ENCODE measurements at regions not wholly inside any gene's neighbourhood (a gene's known extent, or its start where the extent isn't known, plus 50 kb on each side); places are given as distances from the start of the nearest gene placed in this dataset.
A peak's percentile ranks its signal among the peaks of the same experiment; 100 is the strongest.

GRCh38 chr2:126568734-126569133 is 87.2 kb upstream of the GYPC start:
- H3K27ac ChIP-seq (ENCODE audit: low read length, poor library complexity, severe bottlenecking): no peak overlapping the region
- no peak overlapping the region for H3K14ac ChIP-seq (ENCODE audit: low read length in 2 of 2)
- no peak overlapping the region for H3K4ac ChIP-seq (ENCODE audit: low read depth in 1 of 2, low read length in 2 of 2)
- H3K9ac ChIP-seq (ENCODE audit: low read length): no peak overlapping the region
- H3K4me3 ChIP-seq (ENCODE audit: insufficient read depth in 1 of 2, low read depth in 1 of 2, low read length in 2 of 2): no peak overlapping the region
- no peak overlapping the region for H4K91ac ChIP-seq (ENCODE audit: low read length)
- no peak overlapping the region for H2AFZ ChIP-seq (ENCODE audit: low read depth, low read length)
- no peak overlapping the region for H2BK5ac ChIP-seq (ENCODE audit: low read depth, low read length, poor library complexity, severe bottlenecking)
- H3K27me3 ChIP-seq (ENCODE audit: control insufficient read depth in 1 of 2, insufficient read depth in 1 of 2, low read length in 2 of 2): no peaks in the 10 kb centered on the region
- no peak overlapping the region for H4K8ac ChIP-seq (ENCODE audit: low read length)
- H3K23ac ChIP-seq (ENCODE audit: low read length in 2 of 2): no peak overlapping the region
- DNase-seq: no peak
- no peaks in the 10 kb centered on the region for H3K4me1 ChIP-seq (ENCODE audit: control insufficient read depth, insufficient read depth, low read depth, low read length)
- H3K4me2 ChIP-seq (ENCODE audit: low read length, poor library complexity, severe bottlenecking): no peak overlapping the region
- H3K79me1 ChIP-seq (replicated peaks; ENCODE audit: low read length, poor library complexity, severe bottlenecking): no peaks in the 10 kb centered on the region
- H2BK12ac ChIP-seq (ENCODE audit: low read length in 2 of 2): no peak overlapping the region
- H2AK5ac ChIP-seq (ENCODE audit: low read length, severe bottlenecking): no peak overlapping the region
- no peaks in the 10 kb centered on the region for H3K36me3 ChIP-seq (ENCODE audit: control insufficient read depth in 1 of 2, insufficient read depth in 2 of 2, low read depth in 1 of 2, low read length in 2 of 2)
- no peak overlapping the region for H3K18ac ChIP-seq (ENCODE audit: low read depth in 1 of 2, low read length in 2 of 2)
- H3K9me3 ChIP-seq (ENCODE audit: control insufficient read depth, low read length): peaks cover 3% of the 10 kb centered on the region
- H2BK15ac ChIP-seq (ENCODE audit: low read depth, poor library complexity, severe bottlenecking): no peak overlapping the region
- no peak overlapping the region for H2BK120ac ChIP-seq (ENCODE audit: low read depth, low read length)

- H3K4me1 ChIP-seq (ENCODE audit: control insufficient read depth, insufficient read depth, low read depth, low read length): no peaks in the 10 kb centered on the region
- no peak overlapping the region for H4K8ac ChIP-seq (ENCODE audit: low read length)
- H3K23ac ChIP-seq (ENCODE audit: low read length in 2 of 2): no peak overlapping the region
- H3K9me3 ChIP-seq (ENCODE audit: control insufficient read depth, low read length): no peaks in the 10 kb centered on the region
- no peaks in the 10 kb centered on the region for H3K79me1 ChIP-seq (replicated peaks; ENCODE audit: low read length, poor library complexity, severe bottlenecking)
- no peak for DNase-seq
- no peak overlapping the region for H3K9ac ChIP-seq (ENCODE audit: low read length)
- no peak overlapping the region for H3K18ac ChIP-seq (ENCODE audit: low read depth in 1 of 2, low read length in 2 of 2)
- no peak overlapping the region for H2BK120ac ChIP-seq (ENCODE audit: low read depth, low read length)
- no peak overlapping the region for H3K4me3 ChIP-seq (ENCODE audit: insufficient read depth in 1 of 2, low read depth in 1 of 2, low read length in 2 of 2)
- no peaks in the 10 kb centered on the region for H3K27me3 ChIP-seq (ENCODE audit: control insufficient read depth in 1 of 2, insufficient read depth in 1 of 2, low read length in 2 of 2)
- H2AFZ ChIP-seq (ENCODE audit: low read depth, low read length): no peak overlapping the region
- H3K14ac ChIP-seq (ENCODE audit: low read length in 2 of 2): no peak overlapping the region
- no peaks in the 10 kb centered on the region for H3K36me3 ChIP-seq (ENCODE audit: control insufficient read depth in 1 of 2, insufficient read depth in 2 of 2, low read depth in 1 of 2, low read length in 2 of 2)
- WGBS: 90% methylated on average over 3 of the region's 3 CpGs
- no peak overlapping the region for H4K91ac ChIP-seq (ENCODE audit: low read length)
- no peak overlapping the region for H2BK5ac ChIP-seq (ENCODE audit: low read depth, low read length, poor library complexity, severe bottlenecking)
- H2BK15ac ChIP-seq (ENCODE audit: low read depth, poor library complexity, severe bottlenecking): no peak overlapping the region
- H3K27ac ChIP-seq (ENCODE audit: low read length, poor library complexity, severe bottlenecking): no peak overlapping the region
- H3K4me2 ChIP-seq (ENCODE audit: low read length, poor library complexity, severe bottlenecking): no peak overlapping the region
- H2BK12ac ChIP-seq (ENCODE audit: low read length in 2 of 2): no peak overlapping the region
- no peak overlapping the region for H2AK5ac ChIP-seq (ENCODE audit: low read length, severe bottlenecking)
- H3K4ac ChIP-seq (ENCODE audit: low read depth in 1 of 2, low read length in 2 of 2): no peak overlapping the region
These were observed 84.6 kb upstream of the GYPC start for GRCh38 chr2:126571403-126571802.

- no peak overlapping the region for H3K4me3 ChIP-seq (ENCODE audit: insufficient read depth in 1 of 2, low read depth in 1 of 2, low read length in 2 of 2)
- H4K91ac ChIP-seq (ENCODE audit: low read length): no peak overlapping the region
- H3K36me3 ChIP-seq (ENCODE audit: control insufficient read depth in 1 of 2, insufficient read depth in 2 of 2, low read depth in 1 of 2, low read length in 2 of 2): no peaks in the 10 kb centered on the region
- no peak overlapping the region for H2BK120ac ChIP-seq (ENCODE audit: low read depth, low read length)
- H3K9ac ChIP-seq (ENCODE audit: low read length): no peak overlapping the region
- H3K27ac ChIP-seq (ENCODE audit: low read length, poor library complexity, severe bottlenecking): no peak overlapping the region
- no peak overlapping the region for H3K4ac ChIP-seq (ENCODE audit: low read depth in 1 of 2, low read length in 2 of 2)
- no peak overlapping the region for H2BK15ac ChIP-seq (ENCODE audit: low read depth, poor library complexity, severe bottlenecking)
- DNase-seq: no peak
- H3K27me3 ChIP-seq (ENCODE audit: control insufficient read depth in 1 of 2, insufficient read depth in 1 of 2, low read length in 2 of 2): no peaks in the 10 kb centered on the region
- H3K4me1 ChIP-seq (ENCODE audit: control insufficient read depth, insufficient read depth, low read depth, low read length): no peaks in the 10 kb centered on the region
- H2BK5ac ChIP-seq (ENCODE audit: low read depth, low read length, poor library complexity, severe bottlenecking): no peak overlapping the region
- no peak overlapping the region for H2BK12ac ChIP-seq (ENCODE audit: low read length in 2 of 2)
- no peak overlapping the region for H4K8ac ChIP-seq (ENCODE audit: low read length)
- WGBS: 83% methylated on average over 1 of the region's 1 CpG
- no peaks in the 10 kb centered on the region for H3K79me1 ChIP-seq (replicated peaks; ENCODE audit: low read length, poor library complexity, severe bottlenecking)
- H3K9me3 ChIP-seq (ENCODE audit: control insufficient read depth, low read length): no peaks in the 10 kb centered on the region
- H3K23ac ChIP-seq (ENCODE audit: low read length in 2 of 2): no peak overlapping the region
- H2AFZ ChIP-seq (ENCODE audit: low read depth, low read length): no peak overlapping the region
- no peak overlapping the region for H3K14ac ChIP-seq (ENCODE audit: low read length in 2 of 2)
- no peak overlapping the region for H3K4me2 ChIP-seq (ENCODE audit: low read length, poor library complexity, severe bottlenecking)
- no peak overlapping the region for H3K18ac ChIP-seq (ENCODE audit: low read depth in 1 of 2, low read length in 2 of 2)
- H2AK5ac ChIP-seq (ENCODE audit: low read length, severe bottlenecking): no peak overlapping the region
These were observed 80.3 kb upstream of the GYPC start for GRCh38 chr2:126575631-126576030.

GRCh38 chr2:126579868-126580267 is 76.1 kb upstream of the GYPC start:
- DNase-seq: no peak
- no peak overlapping the region for H3K14ac ChIP-seq (ENCODE audit: low read length in 2 of 2)
- H3K18ac ChIP-seq (ENCODE audit: low read depth in 1 of 2, low read length in 2 of 2): no peak overlapping the region
- no peak overlapping the region for H3K4me3 ChIP-seq (ENCODE audit: insufficient read depth in 1 of 2, low read depth in 1 of 2, low read length in 2 of 2)
- H3K27ac ChIP-seq (ENCODE audit: low read length, poor library complexity, severe bottlenecking): no peak overlapping the region
- no peak overlapping the region for H4K91ac ChIP-seq (ENCODE audit: low read length)
- no peak overlapping the region for H2BK5ac ChIP-seq (ENCODE audit: low read depth, low read length, poor library complexity, severe bottlenecking)
- no peak overlapping the region for H2AFZ ChIP-seq (ENCODE audit: low read depth, low read length)
- no peaks in the 10 kb centered on the region for H3K79me1 ChIP-seq (replicated peaks; ENCODE audit: low read length, poor library complexity, severe bottlenecking)
- no peak overlapping the region for H3K23ac ChIP-seq (ENCODE audit: low read length in 2 of 2)
- H3K4ac ChIP-seq (ENCODE audit: low read depth in 1 of 2, low read length in 2 of 2): peak overlapping the region in 1 of 2 experiments; percentile 27
- H2BK120ac ChIP-seq (ENCODE audit: low read depth, low read length): no peak overlapping the region
- no peaks in the 10 kb centered on the region for H3K4me1 ChIP-seq (ENCODE audit: control insufficient read depth, insufficient read depth, low read depth, low read length)
- no peak overlapping the region for H2BK12ac ChIP-seq (ENCODE audit: low read length in 2 of 2)
- no peak overlapping the region for H2BK15ac ChIP-seq (ENCODE audit: low read depth, poor library complexity, severe bottlenecking)
- H4K8ac ChIP-seq (ENCODE audit: low read length): no peak overlapping the region
- 93% methylated on average over 9 of the region's 9 CpGs for WGBS
- no peaks in the 10 kb centered on the region for H3K36me3 ChIP-seq (ENCODE audit: control insufficient read depth in 1 of 2, insufficient read depth in 2 of 2, low read depth in 1 of 2, low read length in 2 of 2)
- no peak overlapping the region for H3K4me2 ChIP-seq (ENCODE audit: low read length, poor library complexity, severe bottlenecking)
- H3K9ac ChIP-seq (ENCODE audit: low read length): no peak overlapping the region
- H2AK5ac ChIP-seq (ENCODE audit: low read length, severe bottlenecking): no peak overlapping the region
- no peaks in the 10 kb centered on the region for H3K9me3 ChIP-seq (ENCODE audit: control insufficient read depth, low read length)
- no peaks in the 10 kb centered on the region for H3K27me3 ChIP-seq (ENCODE audit: control insufficient read depth in 1 of 2, insufficient read depth in 1 of 2, low read length in 2 of 2)
